ENCODE measurements at regions not wholly inside any gene's neighbourhood (a gene's known extent, or its start where the extent isn't known, plus 50 kb on each side); places are given as distances from the start of the nearest gene placed in this dataset.

- Histone ChIP-seq H2BK120ac (ENCODE audit: low read depth, low read length) (peak overlapping the region; percentile 39), H3K4me1 (ENCODE audit: control insufficient read depth, insufficient read depth, low read length) (peaks cover 24% of the 10 kb centered on the region), H3K9me3 (ENCODE audit: control insufficient read depth, insufficient read depth, low read length) (no peaks in the 10 kb centered on the region), H3K4me3 (ENCODE audit: insufficient read depth, low read depth, low read length) (no peak overlapping the region), H3K56ac (ENCODE audit: extremely low read depth, insufficient read depth, low read length) (no peak overlapping the region), H3K27me3 (ENCODE audit: control insufficient read depth, insufficient read depth, low read length) (no peaks in the 10 kb centered on the region), H3K14ac (replicated peaks; ENCODE audit: low read depth, low read length) (peak overlapping the region; percentile 58), H4K8ac (ENCODE audit: low read depth in 2 of 2, low read length in 2 of 2) (peak overlapping the region in 1 of 2 experiments; percentile 66; a peak in 2 of 4 replicates), H3K36me3 (ENCODE audit: control insufficient read depth, insufficient read depth, low read length) (no peaks in the 10 kb centered on the region), H3K79me1 (ENCODE audit: low read depth in 1 of 2, low read length in 2 of 2) (peaks cover 0 to 21% of the 10 kb centered on the region in 2 experiments; a peak in 1 of 4 replicates), H2BK20ac (ENCODE audit: low read depth, low read length) (peak overlapping the region; percentile 64), H2BK5ac (ENCODE audit: low read depth, low read length, poor library complexity, severe bottlenecking) (peak overlapping the region; percentile 36), H2BK15ac (ENCODE audit: low read depth, low read length) (peak overlapping the region; percentile 53; the same call in 1 of the 3 replicates), H3K23ac (ENCODE audit: low read depth, low read length) (0 out of 2 replicates have a peak overlapping the region, but pooled peaks have one; percentile 18), H2AFZ (replicated peaks; ENCODE audit: low read length, poor library complexity) (peak overlapping the region; percentile 28), H4K5ac (ENCODE audit: low read depth, low read length) (peak overlapping the region; percentile 32), H2AK5ac (ENCODE audit: low read depth, low read length) (peak overlapping the region; percentile 37; the same call in 1 of the 2 replicates), H3K4ac (ENCODE audit: low read depth, low read length) (peak overlapping the region; percentile 64), H3K18ac (ENCODE audit: low read depth, low read length) (peak overlapping the region; percentile 49), H4K20me1 (ENCODE audit: insufficient read depth, low read length) (no peaks in the 10 kb centered on the region), H2AK9ac (replicated peaks; ENCODE audit: low read depth, low read length, poor library complexity) (peak overlapping the region; percentile 2), H3K9me1 (ENCODE audit: insufficient read depth, low read length) (peaks cover 12% of the 10 kb centered on the region; the same call in 1 of the 2 replicates), H3K4me2 (ENCODE audit: low read depth, low read length) (peak overlapping the region; percentile 0), H3K9ac (ENCODE audit: low read depth, low read length) (peak overlapping the region; percentile 12), H4K91ac (ENCODE audit: insufficient read depth, low read depth, low read length) (peak overlapping the region; percentile 35), H3K27ac (ENCODE audit: insufficient read depth, low read length) (peak overlapping the region; percentile 30; the same call in 1 of the 2 replicates)
- WGBS, 2 experiments (ENCODE audit: extremely low coverage in 2 of 2, insufficient read length in 1 of 2): 71% methylated on average over 1 of the region's 10 CpGs; no CpG with 5 or more reads in 1 of the 2 experiments
- dilution Hi-C loops (cut with HindIII; ENCODE audit: low sequenced_read_pairs, unreplicated experiment) (no loop called here), in situ Hi-C loops (cut with MboI; ENCODE audit: low sequenced_read_pairs) (no loop called here), intact Hi-C loops (cut with micrococcal nuclease) (no loop called here)
- DNase-seq (no peak), ATAC-seq (ENCODE audit: low read depth) (peak; percentile 10)
- POLR2A ChIA-PET (ENCODE audit: unreplicated experiment): interaction anchor here (1.1 to 1.6 kb wide), 2 partner anchors 14 to 36 kb away, joined by 3 to 4 read pairs; no protein-coding TSS in a partner anchor
- CTCF ChIA-PET: interaction anchor here (0.7 to 2.5 kb wide), 4 partner anchors 48 to 220 kb away, joined by 3 to 7 read pairs (median 4); no protein-coding TSS in a partner anchor
- no TSS peak for BruUV-seq (replicated peaks)
- TF ChIP-seq NFE2L2 (IDR thresholded peaks at IDR 0.05; ENCODE audit: low read depth, low read length): no peak
- no peak for TF ChIP-seq FOS (IDR thresholded peaks at IDR 0.05; ENCODE audit: low read depth, low read length)
- TF ChIP-seq CTCF (conservative IDR thresholded peaks at IDR 0.05; ENCODE audit: low read depth, low read length): no peak
- TF ChIP-seq RAD21 (IDR thresholded peaks at IDR 0.05; ENCODE audit: low read length): no peak
- TF ChIP-seq MAFK (IDR thresholded peaks at IDR 0.05; ENCODE audit: low read depth, low read length): no peak
- TF ChIP-seq RFX5 (IDR thresholded peaks at IDR 0.05; ENCODE audit: low read depth, low read length): no peak
- no peak for TF ChIP-seq MAZ (IDR thresholded peaks at IDR 0.05; ENCODE audit: borderline replicate concordance, low read depth, low read length)
- no peak for TF ChIP-seq RCOR1 (IDR thresholded peaks at IDR 0.05; ENCODE audit: insufficient replicate concordance, low read length)
- no peak for TF ChIP-seq CEBPB (IDR thresholded peaks at IDR 0.05; ENCODE audit: low read depth, low read length)
- no peak for TF ChIP-seq USF2 (IDR thresholded peaks at IDR 0.05; ENCODE audit: low read depth, low read length)
- no peak for TF ChIP-seq CHD1 (IDR thresholded peaks at IDR 0.05; ENCODE audit: low read depth, low read length)
- no peak for TF ChIP-seq MXI1 (IDR thresholded peaks at IDR 0.05; ENCODE audit: borderline replicate concordance, low read depth, low read length)
- TF ChIP-seq SMC3 (IDR thresholded peaks at IDR 0.05; ENCODE audit: low read depth, low read length): no peak
- no peak for TF ChIP-seq BHLHE40 (IDR thresholded peaks at IDR 0.05; ENCODE audit: low read depth, low read length)
- TF ChIP-seq POLR2A (IDR thresholded peaks at IDR 0.05; ENCODE audit: low read depth, low read length): no peak
These were observed 69.6 kb upstream of the RTN4 start for GRCh38 chr2:55119711-55120487.

Measured in IMR-90 (cell line).